Right atrium auricular region (tissue), 2 donors: ENCODE measurements at regions not wholly inside any gene's neighbourhood (a gene's known extent, or its start where the extent isn't known, plus 50 kb on each side); places are given as distances from the start of the nearest gene placed in this dataset.

Experiments
- DNase-seq: peaks from one replicate; pipeline ENCODE4 v3.0.0-alpha.2; 2019; ENCODE audit warnings: low spot score
- H3K27ac ChIP-seq, 2 donors: fragments of 200-600 bp; sonication (generic); 1 replicate in 1 of 2; 2 replicates in 1 of 2; pipeline ENCODE4 v1.5.1; 2016 to 2019
- H3K27me3 ChIP-seq, 2 donors: fragments of 200-600 bp; sonication (generic); one replicate each; pipeline versions ENCODE4 v1.5.1 to v1.6.0; 2017 to 2019
- H3K36me3 ChIP-seq: fragments of 200-600 bp; sonication (generic); one replicate; pipeline ENCODE4 v1.5.1; 2016
- H3K4me1 ChIP-seq, 2 donors: fragments of 200-600 bp; sonication (generic); one replicate each; pipeline versions ENCODE4 v1.5.1 to v1.6.0; 2017 to 2019
- H3K4me3 ChIP-seq, 2 donors: fragments of 200-600 bp; sonication (generic); 1 replicate in 1 of 2; 2 replicates in 1 of 2; pipeline ENCODE4 v1.5.1; 2017 to 2019; ENCODE audit warnings: mild to moderate bottlenecking in 1 of 2, moderate library complexity in 1 of 2
- H3K9me3 ChIP-seq, 2 donors: fragments of 200-600 bp; sonication (generic); one replicate each; pipeline ENCODE4 v1.5.1; 2019
- CTCF ChIP-seq, 2 donors: fragments of 200-600 bp; sonication (generic); IDR thresholded peaks; one replicate each; pipeline ENCODE4 v1.5.1; 2019; ENCODE audit warnings: antibody characterized with exemption in 2 of 2

GRCh38 chr5:118366429-118366828 lies 621.9 kb downstream of the DTWD2 start:
- Histone ChIP-seq H3K4me3 (no peak overlapping the region), H3K27me3 (no peaks in the 10 kb centered on the region), H3K27ac (no peak overlapping the region), H3K36me3 (no peaks in the 10 kb centered on the region), H3K9me3 (no peaks in the 10 kb centered on the region), H3K4me1 (no peaks in the 10 kb centered on the region)
- no peak for DNase-seq
- no peak for TF ChIP-seq CTCF (IDR thresholded peaks at IDR 0.05)

DNA sequence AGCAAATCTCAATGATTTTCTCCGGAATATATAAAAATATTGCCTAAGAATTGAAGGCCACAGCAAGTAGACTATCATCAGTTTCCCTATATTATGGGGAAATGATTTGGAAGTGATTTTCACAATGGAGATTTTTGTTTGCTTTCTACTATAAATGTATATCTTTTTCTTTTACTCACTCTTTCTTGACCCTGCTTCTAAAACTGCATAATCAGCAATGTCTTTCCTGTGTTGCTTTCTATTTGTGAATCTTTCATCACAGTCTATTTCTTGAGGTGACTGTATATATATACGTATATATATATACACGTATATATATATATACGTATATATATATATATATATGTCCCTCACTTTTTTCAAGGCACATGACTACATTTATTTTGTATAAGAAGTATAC lies 622.6 kb downstream of the DTWD2 start:
- Histone ChIP-seq H3K36me3 (no peaks in the 10 kb centered on the region), H3K4me3 (no peak overlapping the region)

DNA sequence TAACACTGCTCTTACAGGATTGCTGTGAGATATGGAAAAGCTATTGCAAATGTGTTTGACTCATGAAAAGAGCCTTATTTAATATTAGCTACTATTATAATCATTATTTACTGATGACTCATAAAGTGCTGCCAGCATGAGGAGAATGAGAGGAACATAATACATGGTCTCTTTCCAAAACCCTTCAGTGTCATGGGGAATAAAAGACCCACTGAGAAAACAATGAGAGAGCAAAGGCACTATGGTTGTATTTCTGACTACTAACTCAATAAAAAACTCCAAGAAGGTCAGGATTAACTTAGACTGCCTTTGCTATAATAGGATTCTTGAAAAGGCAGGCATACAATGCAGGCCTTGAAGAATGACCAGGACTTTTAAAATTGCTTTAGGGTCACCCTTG lies 633.5 kb downstream of the DTWD2 start:
- TF ChIP-seq CTCF (IDR thresholded peaks at IDR 0.05): no peak
- Histone ChIP-seq H3K4me3 (no peak overlapping the region), H3K4me1 (no peaks in the 10 kb centered on the region), H3K9me3 (no peaks in the 10 kb centered on the region), H3K27me3 (no peaks in the 10 kb centered on the region), H3K36me3 (no peaks in the 10 kb centered on the region), H3K27ac (no peak overlapping the region)
- DNase-seq: no peak

More for the DNA sequence above, 622.6 kb downstream of the DTWD2 start:
- DNase-seq: no peak
- H3K27ac ChIP-seq: no peak overlapping the region
- H3K4me1 ChIP-seq: no peaks in the 10 kb centered on the region
- H3K9me3 ChIP-seq: no peaks in the 10 kb centered on the region
- no peaks in the 10 kb centered on the region for H3K27me3 ChIP-seq
- no peak for TF ChIP-seq CTCF (IDR thresholded peaks at IDR 0.05)

DNA sequence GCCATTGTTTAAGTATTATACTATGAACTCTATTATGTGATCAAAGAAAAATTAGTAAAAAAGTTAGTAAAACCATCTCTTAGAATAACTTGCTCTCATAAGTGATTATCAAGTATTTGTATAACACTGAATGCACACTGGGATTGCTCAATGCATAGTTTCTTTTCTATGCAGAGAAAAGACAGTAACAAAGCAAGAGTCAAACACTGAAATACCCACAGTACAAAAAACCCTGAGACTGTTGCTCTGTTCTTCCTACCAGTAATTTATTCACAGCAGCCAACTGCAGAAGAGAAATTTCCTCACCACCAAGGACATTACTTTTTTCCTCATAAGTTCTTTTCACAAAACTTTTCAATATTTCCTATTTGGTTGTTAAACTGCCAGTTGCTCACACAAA lies 634.4 kb downstream of the DTWD2 start:
- no peak for TF ChIP-seq CTCF (IDR thresholded peaks at IDR 0.05)
- no peak for DNase-seq
- no peaks in the 10 kb centered on the region for H3K4me1 ChIP-seq
- no peaks in the 10 kb centered on the region for H3K27me3 ChIP-seq
- no peaks in the 10 kb centered on the region for H3K9me3 ChIP-seq
- H3K27ac ChIP-seq: no peak overlapping the region
- no peaks in the 10 kb centered on the region for H3K36me3 ChIP-seq
- no peak overlapping the region for H3K4me3 ChIP-seq

DNA sequence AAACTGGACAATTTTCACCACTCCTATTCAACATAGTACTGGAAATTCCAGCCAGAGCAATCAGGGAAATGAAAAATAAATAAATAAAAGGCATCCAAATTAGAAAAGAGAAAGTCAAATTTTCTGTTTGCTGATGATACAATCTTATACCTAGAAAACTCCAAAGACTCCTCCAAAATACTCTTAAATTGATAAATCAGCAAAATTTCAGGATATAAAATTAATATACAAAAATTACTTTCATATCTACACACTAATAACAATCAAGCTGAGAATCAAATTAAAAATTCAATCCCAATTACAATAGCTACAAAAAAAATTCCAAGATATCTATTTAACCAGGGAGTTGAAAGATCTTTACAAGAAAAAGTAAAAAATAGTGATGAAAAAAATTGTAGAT lies 651.9 kb downstream of the DTWD2 start:
- no peak for DNase-seq
- no peaks in the 10 kb centered on the region for H3K36me3 ChIP-seq
- no peak for TF ChIP-seq CTCF (IDR thresholded peaks at IDR 0.05)
- H3K9me3 ChIP-seq: no peaks in the 10 kb centered on the region
- H3K27me3 ChIP-seq: no peaks in the 10 kb centered on the region
- no peaks in the 10 kb centered on the region for H3K4me1 ChIP-seq
- H3K27ac ChIP-seq: no peak overlapping the region
- H3K4me3 ChIP-seq: no peak overlapping the region

DNA sequence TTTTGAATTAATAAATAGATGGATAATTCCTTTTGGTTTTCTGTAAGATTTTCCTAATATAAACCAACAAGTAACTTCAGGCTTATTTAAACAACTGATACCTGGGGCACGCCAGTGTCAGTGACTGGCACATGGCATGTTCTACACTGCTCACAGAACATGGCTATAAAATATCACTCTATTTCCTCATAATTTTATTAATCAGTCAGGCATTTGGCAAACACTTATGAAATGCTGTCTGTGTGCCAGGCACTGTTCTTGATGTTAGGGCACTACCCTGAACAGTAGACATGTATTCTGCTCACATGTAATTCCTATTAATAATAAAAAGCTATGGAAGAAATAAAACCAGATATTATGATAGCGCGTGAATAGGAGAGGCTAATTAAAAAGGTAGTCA lies 661.0 kb downstream of the DTWD2 start:
- no peak for DNase-seq
- Histone ChIP-seq H3K27ac (no peak overlapping the region), H3K4me1 (no peaks in the 10 kb centered on the region), H3K9me3 (no peaks in the 10 kb centered on the region), H3K27me3 (no peaks in the 10 kb centered on the region), H3K4me3 (no peak overlapping the region), H3K36me3 (no peaks in the 10 kb centered on the region)
- TF ChIP-seq CTCF (IDR thresholded peaks at IDR 0.05): no peak
